Spleen (tissue), 7 donors: ENCODE measurements at regions not wholly inside any gene's neighbourhood (a gene's known extent, or its start where the extent isn't known, plus 50 kb on each side); places are given as distances from the start of the nearest gene placed in this dataset.
"Not testable (repeated sequence)": the region's sequence is repeated elsewhere in the genome, so short reads cannot be mapped to it uniquely, and the experiment has no call there.

Source experiments
- POLR2A ChIP-seq, 3 donors: fragments of 450-650 bp; IDR thresholded peaks; one replicate each; pipeline ENCODE4 v1.5.1; 2017; ENCODE audit warnings: antibody characterized with exemption in 3 of 3, mild to moderate bottlenecking in 1 of 3
- POLR2AphosphoS5 ChIP-seq, 3 donors: sonication (generic); formaldehyde crosslinking; IDR thresholded peaks; one replicate each; pipeline ENCODE4 v1.5.1; 2017; ENCODE audit warnings: antibody characterized with exemption in 3 of 3
- TF ChIP-seq, protein P1 (sequence below), 11 experiments: fragments of 200-600 bp in 7 of 11; fragments of 450-650 bp in 4 of 11; sonication (generic) in 4 of 11; IDR thresholded peaks in 8 of 11; conservative IDR thresholded peaks in 3 of 11; 1 replicate in 7 of 11; 2 replicates in 4 of 11; pipeline versions ENCODE4 v1.4.0 to v1.8.0; 2016 to 2021; ENCODE audit warnings: antibody characterized with exemption in 11 of 11, inconsistent platforms in 4 of 11, mild to moderate bottlenecking in 1 of 11
- donor health status: DM: no; HTN: no; CAD: no; lungs with moderate emphysema.
- donor health status: DM: no; HTN: no; CAD: no.
- donor health status: DM: no; HTN: no; CAD: no.

DNA sequence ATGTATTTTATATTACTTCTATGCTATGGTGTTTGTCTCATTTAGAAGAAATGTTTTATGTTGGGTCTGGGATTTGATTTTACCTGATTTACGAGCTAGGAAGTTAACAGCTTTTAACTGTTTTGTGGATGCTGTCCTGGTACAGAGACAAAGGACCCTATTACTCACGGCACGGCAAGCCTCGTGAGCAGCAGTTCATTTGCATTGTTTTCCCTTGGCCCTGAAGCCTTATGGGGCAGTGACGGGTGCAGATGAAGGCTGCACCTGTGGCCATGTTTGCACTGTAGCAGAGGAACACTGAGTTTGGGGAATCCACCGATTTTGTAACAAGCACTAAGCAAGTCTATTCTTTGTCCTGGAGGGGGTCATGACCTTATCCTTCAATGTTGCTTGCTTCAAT is 291.9 kb upstream of the SPATA31A3 start:
- TF ChIP-seq POLR2A, POLR2AphosphoS5 (IDR thresholded peaks at IDR 0.05): not testable (repeated sequence)
- TF ChIP-seq, protein P1, sequence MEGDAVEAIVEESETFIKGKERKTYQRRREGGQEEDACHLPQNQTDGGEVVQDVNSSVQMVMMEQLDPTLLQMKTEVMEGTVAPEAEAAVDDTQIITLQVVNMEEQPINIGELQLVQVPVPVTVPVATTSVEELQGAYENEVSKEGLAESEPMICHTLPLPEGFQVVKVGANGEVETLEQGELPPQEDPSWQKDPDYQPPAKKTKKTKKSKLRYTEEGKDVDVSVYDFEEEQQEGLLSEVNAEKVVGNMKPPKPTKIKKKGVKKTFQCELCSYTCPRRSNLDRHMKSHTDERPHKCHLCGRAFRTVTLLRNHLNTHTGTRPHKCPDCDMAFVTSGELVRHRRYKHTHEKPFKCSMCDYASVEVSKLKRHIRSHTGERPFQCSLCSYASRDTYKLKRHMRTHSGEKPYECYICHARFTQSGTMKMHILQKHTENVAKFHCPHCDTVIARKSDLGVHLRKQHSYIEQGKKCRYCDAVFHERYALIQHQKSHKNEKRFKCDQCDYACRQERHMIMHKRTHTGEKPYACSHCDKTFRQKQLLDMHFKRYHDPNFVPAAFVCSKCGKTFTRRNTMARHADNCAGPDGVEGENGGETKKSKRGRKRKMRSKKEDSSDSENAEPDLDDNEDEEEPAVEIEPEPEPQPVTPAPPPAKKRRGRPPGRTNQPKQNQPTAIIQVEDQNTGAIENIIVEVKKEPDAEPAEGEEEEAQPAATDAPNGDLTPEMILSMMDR (IDR thresholded peaks at IDR 0.05 in 8 of 11, conservative IDR thresholded peaks at IDR 0.05 in 3 of 11): not testable (repeated sequence)
